KOPT-K1 (cell line): ENCODE measurements at regions not wholly inside any gene's neighbourhood (a gene's known extent, or its start where the extent isn't known, plus 50 kb on each side); places are given as distances from the start of the nearest gene placed in this dataset.

ENCODE experiments used
- H3K27ac ChIP-seq: fragments of 200-600 bp; sonication (generic); 2 replicates; pipeline ENCODE4 v1.5.1; 2016; ENCODE audit warnings: antibody characterized with exemption, mild to moderate bottlenecking, low read depth, low read length; ENCODE audit not compliant: poor library complexity, severe bottlenecking
- H3K36me3 ChIP-seq: fragments of 200-600 bp; sonication (generic); 2 replicates; pipeline ENCODE4 v1.5.1; 2017; ENCODE audit warnings: antibody characterized with exemption, mild to moderate bottlenecking, low read length, moderate library complexity; ENCODE audit not compliant: insufficient read depth
- H3K9me3 ChIP-seq: fragments of 200-600 bp; sonication (generic); 2 replicates; pipeline ENCODE4 v1.5.1; 2017; ENCODE audit warnings: antibody characterized with exemption, low read length, mild to moderate bottlenecking; ENCODE audit not compliant: insufficient read depth, poor library complexity, severe bottlenecking

GRCh38 chr10:8893102-8893501 lies 838.6 kb downstream of the GATA3 start:
- Histone ChIP-seq H3K9me3 (no peaks in the 10 kb centered on the region), H3K36me3 (no peaks in the 10 kb centered on the region), H3K27ac (peak overlapping the region; percentile 47)

DNA sequence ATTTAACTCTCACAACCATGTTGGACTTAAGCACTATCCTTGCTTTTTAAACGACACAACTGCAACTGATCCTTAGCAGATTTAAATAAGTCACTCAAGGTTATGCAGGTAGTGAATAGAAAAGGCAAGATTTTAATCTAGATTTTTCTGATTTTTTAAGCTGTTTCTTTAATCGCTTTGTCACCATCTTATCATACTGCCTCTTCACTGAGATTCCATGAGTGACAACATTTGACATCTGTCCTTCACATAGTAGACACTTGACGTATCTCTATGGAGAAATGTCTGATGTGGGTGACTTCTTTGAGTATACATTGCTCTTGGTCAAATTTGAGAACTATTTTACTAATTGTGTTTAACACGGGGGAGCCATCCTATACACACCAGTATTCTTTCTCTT lies 839.7 kb downstream of the GATA3 start:
- H3K36me3 ChIP-seq, result no peaks in the 10 kb centered on the region
- peak overlapping the region; percentile 47 for H3K27ac ChIP-seq
- no peaks in the 10 kb centered on the region for H3K9me3 ChIP-seq

DNA sequence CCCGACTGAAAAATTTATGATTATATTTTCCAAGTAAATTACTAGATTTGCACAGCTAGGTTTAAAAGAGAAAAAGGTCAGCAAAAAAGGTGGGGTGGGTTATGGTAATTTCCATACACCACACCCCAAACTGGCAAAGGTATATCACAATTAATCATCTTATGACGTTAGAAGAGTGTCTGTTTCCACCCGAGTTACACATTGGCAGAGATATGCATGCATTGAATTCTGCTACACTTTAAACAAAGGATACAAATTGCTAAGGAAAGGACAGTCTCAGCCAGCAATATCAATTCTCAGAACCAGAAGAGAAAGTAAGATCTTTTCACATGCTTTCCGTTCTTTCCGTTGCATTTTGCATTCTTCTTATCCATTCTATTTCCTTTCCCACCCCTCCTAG lies 843.3 kb downstream of the GATA3 start:
- Histone ChIP-seq H3K27ac (peak overlapping the region; percentile 89), H3K36me3 (no peaks in the 10 kb centered on the region), H3K9me3 (no peaks in the 10 kb centered on the region)

DNA sequence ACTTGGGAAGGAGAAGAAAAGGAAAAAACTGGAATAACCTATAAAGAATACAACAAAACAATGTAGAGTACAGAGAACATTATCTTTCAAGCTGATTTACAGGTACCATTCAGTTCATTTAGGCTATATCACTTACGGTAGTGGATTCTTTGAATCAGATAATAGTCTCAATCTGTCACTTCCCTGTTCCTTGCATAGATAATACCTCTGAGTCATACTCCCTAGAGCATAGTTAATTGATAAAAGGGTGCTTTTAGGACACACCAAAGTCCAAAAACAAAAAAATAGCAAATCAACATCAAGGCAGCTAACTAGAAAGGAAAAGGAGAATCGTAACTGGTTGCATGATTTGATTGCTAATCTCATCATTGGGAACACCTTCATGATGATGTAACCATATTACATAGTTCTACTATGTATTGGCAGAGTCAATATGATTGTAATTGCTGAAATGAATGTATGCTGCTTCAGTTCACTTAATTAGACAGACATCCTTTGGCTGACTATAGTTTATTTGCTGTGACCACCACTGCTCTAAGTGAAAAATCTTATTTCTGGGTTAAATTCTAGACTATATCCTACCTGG lies 844.4 kb downstream of the GATA3 start:
- no peaks in the 10 kb centered on the region for H3K36me3 ChIP-seq
- H3K9me3 ChIP-seq, result no peaks in the 10 kb centered on the region
- peak overlapping the region; percentile 89 for H3K27ac ChIP-seq

- H3K9me3 ChIP-seq, result no peaks in the 10 kb centered on the region
- H3K27ac ChIP-seq, result no peak overlapping the region
- H3K36me3 ChIP-seq, result no peaks in the 10 kb centered on the region
Observed at GRCh38 chr10:8902926-8903325, 848.4 kb downstream of the GATA3 start.

DNA sequence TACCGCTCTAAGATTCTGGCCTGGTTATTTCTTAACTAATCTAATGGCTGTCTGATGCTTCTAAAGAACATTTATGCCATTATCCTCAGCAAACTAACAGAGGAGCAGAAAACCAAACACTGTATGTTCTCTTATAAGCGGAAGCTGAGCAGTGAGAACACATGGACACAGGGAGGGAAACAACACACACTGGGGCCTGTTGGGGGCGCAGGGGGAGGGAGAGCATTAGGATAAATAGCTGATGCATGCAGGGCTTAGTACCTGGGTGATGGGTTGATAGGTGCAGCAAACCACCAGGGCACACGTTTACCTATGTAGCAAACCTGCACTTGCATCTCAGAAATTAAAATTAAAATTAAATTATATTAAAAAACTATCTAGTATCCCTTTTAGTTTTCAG lies 853.5 kb downstream of the GATA3 start:
- no peak overlapping the region for H3K27ac ChIP-seq
- H3K9me3 ChIP-seq, result no peaks in the 10 kb centered on the region
- no peaks in the 10 kb centered on the region for H3K36me3 ChIP-seq

- Histone ChIP-seq H3K27ac (no peak overlapping the region), H3K36me3 (no peaks in the 10 kb centered on the region), H3K9me3 (no peaks in the 10 kb centered on the region)
Observed at GRCh38 chr10:8910314-8910713, 855.8 kb downstream of the GATA3 start.

DNA sequence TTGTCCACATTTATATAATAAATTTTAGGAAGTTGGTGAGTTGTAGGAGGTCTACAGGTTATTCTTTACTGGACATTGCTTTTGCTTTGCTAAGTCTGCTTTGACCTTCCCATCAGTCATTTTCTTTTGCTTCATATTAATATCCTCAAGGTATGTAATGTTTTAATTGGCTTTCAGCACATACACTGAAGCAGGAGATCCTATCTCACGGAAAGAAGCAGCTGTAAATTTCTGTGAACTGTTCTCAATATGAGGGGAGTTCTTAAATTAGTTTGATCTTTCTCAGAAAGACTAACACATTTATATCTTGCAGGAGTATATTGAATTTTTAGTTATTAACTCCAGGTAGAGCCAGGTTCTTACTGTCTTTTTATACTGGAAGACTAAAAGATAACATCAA lies 856.5 kb downstream of the GATA3 start:
- Histone ChIP-seq H3K27ac (no peak overlapping the region), H3K36me3 (no peaks in the 10 kb centered on the region), H3K9me3 (no peaks in the 10 kb centered on the region)

DNA sequence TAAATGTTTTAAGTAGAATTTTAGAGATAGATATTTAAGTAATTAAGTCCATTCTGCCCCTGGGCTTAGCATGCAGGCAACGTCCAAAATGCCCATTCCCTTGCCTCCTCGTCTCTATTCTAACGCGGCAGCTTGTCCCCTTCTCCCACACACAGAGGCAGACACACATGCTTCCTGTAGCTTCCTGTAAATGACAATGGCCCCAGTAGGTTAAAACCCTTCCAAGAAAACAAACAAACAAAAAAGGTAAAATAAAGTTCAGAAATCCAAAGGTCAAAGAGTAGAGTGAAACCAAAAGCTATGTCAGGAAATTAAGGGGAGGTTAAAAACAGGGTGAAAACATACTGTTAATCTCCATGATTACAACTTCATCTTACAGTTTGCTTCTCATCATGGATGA lies 857.6 kb downstream of the GATA3 start:
- no peaks in the 10 kb centered on the region for H3K36me3 ChIP-seq
- H3K27ac ChIP-seq, result no peak overlapping the region
- H3K9me3 ChIP-seq, result no peaks in the 10 kb centered on the region

DNA sequence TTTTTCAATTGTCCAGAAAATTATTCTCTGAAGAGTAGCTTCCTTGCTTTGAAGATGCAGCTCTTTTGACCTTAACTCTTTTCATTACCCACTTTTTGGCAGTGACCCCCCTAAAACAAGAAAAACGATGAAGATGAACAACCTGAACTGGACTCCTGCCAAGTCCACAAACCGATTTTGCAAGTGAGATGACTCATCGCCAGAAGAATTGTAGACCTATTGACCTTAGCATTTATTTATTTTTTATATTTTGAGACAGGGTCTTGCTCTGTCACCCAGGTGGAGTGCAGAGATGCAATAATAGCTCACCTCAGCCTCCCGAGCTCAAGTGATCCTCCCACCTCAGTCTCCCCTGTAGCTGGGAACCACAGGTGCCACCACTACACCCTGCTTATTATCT lies 859.2 kb downstream of the GATA3 start:
- Histone ChIP-seq H3K9me3 (no peaks in the 10 kb centered on the region), H3K36me3 (no peaks in the 10 kb centered on the region)

GRCh38 chr10:8919280-8919679 lies 864.8 kb downstream of the GATA3 start:
- Histone ChIP-seq H3K27ac (no peak overlapping the region), H3K9me3 (no peaks in the 10 kb centered on the region), H3K36me3 (no peaks in the 10 kb centered on the region)

More for the DNA sequence above, 859.2 kb downstream of the GATA3 start:
- no peak overlapping the region for H3K27ac ChIP-seq

DNA sequence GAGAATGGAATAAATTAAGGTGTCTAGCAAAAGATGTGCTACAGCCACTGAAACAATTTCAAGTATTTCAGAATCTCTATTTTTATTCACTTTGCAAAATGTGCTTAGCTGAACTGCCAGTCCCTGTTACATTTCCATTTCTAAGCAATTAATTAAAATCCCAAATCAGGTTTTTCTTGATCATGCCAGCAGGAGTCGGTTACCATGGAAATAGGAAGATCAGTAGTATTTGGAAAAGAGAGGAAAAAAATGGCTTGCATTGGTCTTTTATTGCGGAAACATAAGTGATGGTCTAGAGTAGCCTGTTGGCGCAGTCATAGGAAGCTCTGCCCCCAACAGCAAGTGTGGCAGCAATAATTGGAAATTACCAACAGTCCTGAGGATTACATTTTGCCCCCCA lies 867.1 kb downstream of the GATA3 start:
- Histone ChIP-seq H3K27ac (no peak overlapping the region), H3K9me3 (no peaks in the 10 kb centered on the region), H3K36me3 (no peaks in the 10 kb centered on the region)

DNA sequence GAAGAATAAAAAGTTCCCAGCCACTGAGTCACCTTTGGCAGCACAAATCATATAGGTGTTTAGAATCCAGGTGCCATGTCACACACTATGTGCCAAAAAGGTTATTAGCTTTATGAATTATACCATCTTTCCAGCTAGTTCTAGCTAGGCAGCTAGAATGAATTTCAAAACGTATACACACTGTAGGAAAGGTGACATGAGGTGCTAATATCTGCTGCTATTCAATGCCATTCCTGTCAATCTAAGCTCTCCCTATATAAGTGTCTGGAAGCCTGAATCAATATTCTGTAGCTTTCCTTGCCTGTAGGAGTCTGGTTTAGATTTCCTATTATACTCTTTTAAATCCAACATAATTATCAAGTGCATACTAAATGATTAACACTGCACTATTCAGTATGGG lies 868.6 kb downstream of the GATA3 start:
- Histone ChIP-seq H3K27ac (no peak overlapping the region), H3K36me3 (no peaks in the 10 kb centered on the region), H3K9me3 (no peaks in the 10 kb centered on the region)

GRCh38 chr10:8927705-8928104 lies 873.2 kb downstream of the GATA3 start:
- no peaks in the 10 kb centered on the region for H3K9me3 ChIP-seq
- H3K36me3 ChIP-seq, result no peaks in the 10 kb centered on the region
- H3K27ac ChIP-seq, result no peak overlapping the region

GRCh38 chr10:8946451-8946850 lies 892.0 kb downstream of the GATA3 start:
- H3K36me3 ChIP-seq, result no peaks in the 10 kb centered on the region
- peaks cover 12% of the 10 kb centered on the region for H3K9me3 ChIP-seq
- no peak overlapping the region for H3K27ac ChIP-seq

GRCh38 chr10:8950978-8951377 lies 896.5 kb downstream of the GATA3 start:
- H3K27ac ChIP-seq, result no peak overlapping the region
- H3K9me3 ChIP-seq, result peaks cover under 1% of the 10 kb centered on the region
- no peaks in the 10 kb centered on the region for H3K36me3 ChIP-seq
